SK-N-SH treated with all-trans-retinoic acid at 6 μM for 48 hours (cell line): ENCODE measurements at regions not wholly inside any gene's neighbourhood (a gene's known extent, or its start where the extent isn't known, plus 50 kb on each side); places are given as distances from the start of the nearest gene placed in this dataset.

ENCODE experiments used
- ATAC-seq: fragments of 200-7000 bp; cut with Tn5 transposase; 3 replicates; pipeline ENCODE4 v1.9.1; 2020; ENCODE audit warnings: mild to moderate bottlenecking, moderate library complexity
- ARNTL ChIP-seq: fragments of 450-650 bp; formaldehyde crosslinking; IDR thresholded peaks from 2 replicates; pipeline ENCODE4 v1.5.0; 2020; ENCODE audit warnings: low read depth, mild to moderate bottlenecking, moderate library complexity, borderline replicate concordance
- BACH2 ChIP-seq: fragments of 250-450 bp; sonication (Bioruptor Pico); IDR thresholded peaks from 2 replicates; pipeline ENCODE4 v1.9.0; 2021; ENCODE audit warnings: mild to moderate bottlenecking, borderline replicate concordance
- CREB5 ChIP-seq: fragments of 250-450 bp; sonication (Bioruptor Pico); IDR thresholded peaks from 2 replicates; pipeline ENCODE4 v1.5.1; 2020; ENCODE audit warnings: low read depth, mild to moderate bottlenecking, moderate library complexity
- CSDC2 ChIP-seq: fragments of 250-450 bp; sonication (Bioruptor Pico); IDR thresholded peaks from 2 replicates; pipeline ENCODE4 v1.5.0; 2020; ENCODE audit warnings: mild to moderate bottlenecking, moderate library complexity
- CSRNP3 ChIP-seq: fragments of 250-450 bp; sonication (Bioruptor Pico); IDR thresholded peaks from 2 replicates; pipeline ENCODE4 v1.5.1; 2021; ENCODE audit warnings: mild to moderate bottlenecking, moderate library complexity
- ESRRG ChIP-seq: fragments of 250-450 bp; sonication (Bioruptor Pico); IDR thresholded peaks from 2 replicates; pipeline ENCODE4 v1.6.1; 2021; ENCODE audit warnings: mild to moderate bottlenecking
- GLIS3 ChIP-seq: fragments of 250-450 bp; sonication (Bioruptor Pico); IDR thresholded peaks from 2 replicates; pipeline ENCODE4 v1.5.0; 2020; ENCODE audit warnings: mild to moderate bottlenecking, moderate library complexity
- ISL1 ChIP-seq: fragments of 250-450 bp; sonication (Bioruptor Pico); IDR thresholded peaks from 2 replicates; pipeline ENCODE4 v2.1.2; 2022; ENCODE audit warnings: mild to moderate bottlenecking, moderate library complexity
- PATZ1 ChIP-seq: fragments of 250-450 bp; sonication (Bioruptor Pico); IDR thresholded peaks from 2 replicates; pipeline ENCODE4 v1.8.0; 2020; ENCODE audit warnings: mild to moderate bottlenecking, moderate library complexity, borderline replicate concordance
- POU6F1 ChIP-seq: fragments of 250-450 bp; sonication (Bioruptor Pico); IDR thresholded peaks from 2 replicates; pipeline ENCODE4 v1.8.0; 2021; ENCODE audit warnings: low read depth, mild to moderate bottlenecking, moderate library complexity, borderline replicate concordance
- PPARA ChIP-seq: fragments of 250-450 bp; sonication (Bioruptor Pico); IDR thresholded peaks from 2 replicates; pipeline ENCODE4 v1.5.0; 2020; ENCODE audit warnings: mild to moderate bottlenecking, borderline replicate concordance
- SNAI2 ChIP-seq: fragments of 250-450 bp; sonication (Bioruptor Pico); IDR thresholded peaks from 2 replicates; pipeline ENCODE4 v1.5.0; 2020; ENCODE audit warnings: mild to moderate bottlenecking, moderate library complexity
- TCF4 ChIP-seq: fragments of 250-450 bp; sonication (Bioruptor Pico); IDR thresholded peaks from 2 replicates; pipeline ENCODE4 v1.8.0; 2021; ENCODE audit warnings: mild to moderate bottlenecking, moderate library complexity, borderline replicate concordance
- TOX ChIP-seq: fragments of 250-450 bp; sonication (Bioruptor Pico); IDR thresholded peaks from 2 replicates; pipeline ENCODE4 v1.8.0; 2021; ENCODE audit warnings: mild to moderate bottlenecking, moderate library complexity, borderline replicate concordance
- TSHZ2 ChIP-seq: fragments of 250-450 bp; sonication (Bioruptor Pico); IDR thresholded peaks from 2 replicates; pipeline ENCODE4 v1.5.0; 2020; ENCODE audit warnings: mild to moderate bottlenecking, moderate library complexity
- ZC3H10 ChIP-seq: fragments of 250-450 bp; sonication (Bioruptor Pico); IDR thresholded peaks from 2 replicates; pipeline ENCODE4 v1.5.1; 2021; ENCODE audit warnings: mild to moderate bottlenecking, moderate library complexity
- ZFP3 ChIP-seq: fragments of 250-450 bp; sonication (Bioruptor Pico); IDR thresholded peaks from 2 replicates; pipeline ENCODE4 v1.5.0; 2020; ENCODE audit warnings: mild to moderate bottlenecking, moderate library complexity
- ZFP30 ChIP-seq: fragments of 450-650 bp; formaldehyde crosslinking; IDR thresholded peaks from 2 replicates; pipeline ENCODE4 v1.5.0; 2022; ENCODE audit warnings: mild to moderate bottlenecking, moderate library complexity
- ZNF565 ChIP-seq: fragments of 450-650 bp; formaldehyde crosslinking; conservative IDR thresholded peaks from 2 replicates; pipeline ENCODE4 v1.5.0; 2020; ENCODE audit warnings: low read depth, mild to moderate bottlenecking, moderate library complexity
- ZNF70 ChIP-seq: fragments of 450-650 bp; formaldehyde crosslinking; IDR thresholded peaks from 2 replicates; pipeline ENCODE4 v1.5.0; 2020; ENCODE audit warnings: mild to moderate bottlenecking, moderate library complexity
- ZNF8 ChIP-seq: fragments of 450-650 bp; formaldehyde crosslinking; IDR thresholded peaks from 2 replicates; pipeline ENCODE4 v1.5.0; 2020; ENCODE audit warnings: mild to moderate bottlenecking, moderate library complexity

- ATAC-seq: no peak
- TF ChIP-seq CREB5 (no peak), CSRNP3 (no peak), TCF4 (no peak), TSHZ2 (CRISPR knock-in tag) (no peak), POU6F1 (no peak), ZC3H10 (CRISPR knock-in tag) (no peak), ZNF8 (CRISPR knock-in tag) (no peak), PPARA (CRISPR knock-in tag) (no peak), ZFP30 (no peak), GLIS3 (CRISPR knock-in tag) (no peak), ZNF565 (no peak), ISL1 (CRISPR knock-in tag) (no peak), BACH2 (CRISPR knock-in tag) (no peak), ESRRG (CRISPR knock-in tag) (no peak)
Observed at GRCh38 chr1:181334724-181335123, 148.6 kb upstream of the CACNA1E start.

GRCh38 chr1:181335631-181336030 lies 147.7 kb upstream of the CACNA1E start:
- TF ChIP-seq ZFP3 (CRISPR knock-in tag) (no peak), POU6F1 (no peak), CREB5 (no peak), CSDC2 (CRISPR knock-in tag) (no peak), CSRNP3 (no peak), ZNF565 (no peak), SNAI2 (no peak), ARNTL (no peak), TSHZ2 (CRISPR knock-in tag) (no peak), ESRRG (CRISPR knock-in tag) (no peak), ZNF8 (CRISPR knock-in tag) (no peak), ISL1 (CRISPR knock-in tag) (no peak), ZC3H10 (CRISPR knock-in tag) (no peak), TOX (CRISPR knock-in tag) (no peak), TCF4 (no peak), PATZ1 (CRISPR knock-in tag) (no peak), ZNF70 (CRISPR knock-in tag) (no peak)
- no peak for ATAC-seq
